Epithelial cell of proximal tubule (primary cell): ENCODE measurements at regions not wholly inside any gene's neighbourhood (a gene's known extent, or its start where the extent isn't known, plus 50 kb on each side); places are given as distances from the start of the nearest gene placed in this dataset.

Experiments used
- DNase-seq: peaks from one replicate; pipeline ENCODE4 v3.0.0-alpha.2; 2011; ENCODE audit warnings: low read depth
- H3K4me3 ChIP-seq: 2 replicates; pipeline ENCODE4 v1.5.1; 2011; ENCODE audit warnings: low read depth, mild to moderate bottlenecking, low read length
- CTCF ChIP-seq: conservative IDR thresholded peaks from 2 replicates; pipeline ENCODE4 v1.5.1; 2012; ENCODE audit warnings: low read depth, mild to moderate bottlenecking, low read length

- DNase-seq = no peak
- no peak for TF ChIP-seq CTCF
- no peak overlapping the region for H3K4me3 ChIP-seq
Measured at GRCh38 chr5:164578401-164578800, 1073.0 kb downstream of the MAT2B start.

- DNase-seq = no peak
- TF ChIP-seq CTCF = no peak
- no peak overlapping the region for H3K4me3 ChIP-seq
Measured at GRCh38 chr5:164578911-164579310, 1073.5 kb downstream of the MAT2B start.

- H3K4me3 ChIP-seq = no peak overlapping the region
- no peak for TF ChIP-seq CTCF
- DNase-seq = no peak
Measured at GRCh38 chr5:164580155-164580554, 1074.7 kb downstream of the MAT2B start.

- no peak overlapping the region for H3K4me3 ChIP-seq
- no peak for TF ChIP-seq CTCF
- DNase-seq = no peak
Measured at GRCh38 chr5:164581889-164582288, 1076.5 kb downstream of the MAT2B start.

GRCh38 chr5:164593982-164594381 lies 1088.6 kb downstream of the MAT2B start:
- DNase-seq = no peak
- TF ChIP-seq CTCF = no peak

GRCh38 chr5:164597293-164597900 lies 1092.0 kb downstream of the MAT2B start:
- no peak overlapping the region for H3K4me3 ChIP-seq
- DNase-seq = no peak
- TF ChIP-seq CTCF = peak; percentile 51

More at GRCh38 chr5:164593982-164594381, 1088.6 kb downstream of the MAT2B start:
- H3K4me3 ChIP-seq = no peak overlapping the region

GRCh38 chr5:164600274-164600673 lies 1094.9 kb downstream of the MAT2B start:
- no peak overlapping the region for H3K4me3 ChIP-seq
- TF ChIP-seq CTCF = no peak
- DNase-seq = no peak
